Ovary (tissue), 3 donors: ENCODE measurements at regions not wholly inside any gene's neighbourhood (a gene's known extent, or its start where the extent isn't known, plus 50 kb on each side); places are given as distances from the start of the nearest gene placed in this dataset.

Experiments used
- CTCF ChIP-seq, 3 donors: fragments of 450-650 bp in 2 of 3; fragments of 200-600 bp in 1 of 3; IDR thresholded peaks; one replicate each; pipeline versions ENCODE4 v1.5.1 to v1.8.0; 2016 to 2022; ENCODE audit warnings: antibody characterized with exemption in 3 of 3, mild to moderate bottlenecking in 1 of 3
- EP300 ChIP-seq: sonication (generic); formaldehyde crosslinking; IDR thresholded peaks from one replicate; pipeline ENCODE4 v1.6.1; 2017; ENCODE audit warnings: antibody characterized with exemption
- POLR2A ChIP-seq: fragments of 450-650 bp; IDR thresholded peaks from one replicate; pipeline ENCODE4 v1.6.1; 2017; ENCODE audit warnings: antibody characterized with exemption, mild to moderate bottlenecking, moderate library complexity
- donor health status: DM: no; HTN: no; CAD: no.

- TF ChIP-seq CTCF (IDR thresholded peaks at IDR 0.05): no peak
- TF ChIP-seq EP300: no peak
- no peak for TF ChIP-seq POLR2A
Observed at GRCh38 chr14:57087841-57088240, 180.9 kb downstream of the EXOC5 start.
